IMR-90 (cell line): ENCODE measurements at regions not wholly inside any gene's neighbourhood (a gene's known extent, or its start where the extent isn't known, plus 50 kb on each side); places are given as distances from the start of the nearest gene placed in this dataset.

Source experiments
- ATAC-seq: fragments of 200-7000 bp; cut with Tn5 transposase; 2 replicates; pipeline ENCODE4 v1.9.1; 2020; ENCODE audit warnings: low read depth, mild to moderate bottlenecking, moderate library complexity
- BruUV-seq: library from RNA; stranded (reverse); fragments of 400-500 nt; replicated peaks from 2 replicates; lab custom pipeline; 2021; lab: Mats Ljungman, UMichigan
- CTCF ChIA-PET: fragments of 300-600 bp; formaldehyde crosslinking; extraction: SDS; loops from one replicate; lab custom pipeline; 2021; ENCODE audit warnings: antibody characterized with exemption; lab: Yijun Ruan, JAX
- POLR2A ChIA-PET: fragments of 300-600 bp; sonication (Branson Sonifier 250); formaldehyde crosslinking; loops from one replicate; lab custom pipeline; 2022; ENCODE audit warnings: antibody characterized with exemption; ENCODE audit not compliant: unreplicated experiment; lab: Charles Lee
- DNase-seq: peaks from one replicate; pipeline ENCODE4 v3.0.0; 2013
- H2AFZ ChIP-seq: replicated peaks from 2 replicates; pipeline ENCODE3; 2013; ENCODE audit warnings: low read length, mild to moderate bottlenecking; ENCODE audit not compliant: poor library complexity
- H2AK5ac ChIP-seq: 2 replicates; pipeline ENCODE4 v1.6.1; 2013; ENCODE audit warnings: low read depth, low read length, inconsistent platforms
- H2AK9ac ChIP-seq: replicated peaks from 2 replicates; pipeline ENCODE3; 2013; ENCODE audit warnings: mild to moderate bottlenecking, low read depth, low read length, moderate library complexity; ENCODE audit not compliant: poor library complexity
- H2BK120ac ChIP-seq: 2 replicates; pipeline ENCODE4 v1.6.1; 2013; ENCODE audit warnings: low read depth, low read length, inconsistent platforms
- H2BK15ac ChIP-seq: 3 replicates; pipeline ENCODE4 v1.6.1; 2013; ENCODE audit warnings: low read depth, low read length, inconsistent platforms
- H2BK20ac ChIP-seq: 2 replicates; pipeline ENCODE4 v1.6.1; 2013; ENCODE audit warnings: low read depth, mild to moderate bottlenecking, inconsistent platforms, low read length, moderate library complexity
- H2BK5ac ChIP-seq: 2 replicates; pipeline ENCODE4 v1.6.1; 2013; ENCODE audit warnings: mild to moderate bottlenecking, low read depth, low read length, inconsistent platforms; ENCODE audit not compliant: poor library complexity, severe bottlenecking
- H3K14ac ChIP-seq: replicated peaks from 2 replicates; pipeline ENCODE4 v1.6.1; 2013; ENCODE audit warnings: low read depth, low read length, inconsistent platforms
- H3K18ac ChIP-seq: 2 replicates; pipeline ENCODE4 v1.6.1; 2013; ENCODE audit warnings: low read depth, low read length, control low read depth
- H3K23ac ChIP-seq: 2 replicates; pipeline ENCODE4 v1.6.1; 2013; ENCODE audit warnings: low read depth, low read length, inconsistent platforms
- H3K27ac ChIP-seq: 2 replicates; pipeline ENCODE4 v1.5.1; 2013; ENCODE audit warnings: mild to moderate bottlenecking, control low read depth, low read length; ENCODE audit not compliant: insufficient read depth
- H3K27me3 ChIP-seq: 2 replicates; pipeline ENCODE4 v1.6.1; 2013; ENCODE audit warnings: low read length; ENCODE audit not compliant: control insufficient read depth, insufficient read depth
- H3K36me3 ChIP-seq: 2 replicates; pipeline ENCODE4 v1.6.1; 2013; ENCODE audit warnings: low read length, mixed read lengths; ENCODE audit not compliant: control insufficient read depth, insufficient read depth
- H3K4ac ChIP-seq: 2 replicates; pipeline ENCODE4 v1.6.1; 2013; ENCODE audit warnings: low read depth, low read length, inconsistent platforms
- H3K4me1 ChIP-seq: 2 replicates; pipeline ENCODE4 v1.6.1; 2013; ENCODE audit warnings: low read length, mixed read lengths; ENCODE audit not compliant: control insufficient read depth, insufficient read depth
- H3K4me2 ChIP-seq: 2 replicates; pipeline ENCODE4 v1.6.1; 2013; ENCODE audit warnings: low read depth, mild to moderate bottlenecking, control low read depth, low read length, moderate library complexity
- H3K4me3 ChIP-seq: 2 replicates; pipeline ENCODE4 v1.5.1; 2013; ENCODE audit warnings: low read depth, mild to moderate bottlenecking, control low read depth, low read length, moderate library complexity; ENCODE audit not compliant: insufficient read depth
- H3K56ac ChIP-seq: 2 replicates; pipeline ENCODE4 v1.6.1; 2013; ENCODE audit warnings: low read length, inconsistent platforms; ENCODE audit not compliant: insufficient read depth; ENCODE audit errors: extremely low read depth
- H3K79me1 ChIP-seq, 2 experiments: 2 replicates each; pipeline ENCODE4 v1.6.1; 2013; ENCODE audit warnings: low read length in 2 of 2, inconsistent platforms in 1 of 2, low read depth in 1 of 2
- H3K9ac ChIP-seq: 2 replicates; pipeline ENCODE4 v1.6.1; 2013; ENCODE audit warnings: low read depth, low read length, control low read depth
- H3K9me1 ChIP-seq: 2 replicates; pipeline ENCODE4 v1.6.1; 2013; ENCODE audit warnings: low read length, inconsistent platforms; ENCODE audit not compliant: insufficient read depth
- H3K9me3 ChIP-seq: 2 replicates; pipeline ENCODE4 v1.6.1; 2013; ENCODE audit warnings: low read length; ENCODE audit not compliant: control insufficient read depth, insufficient read depth
- H4K20me1 ChIP-seq: 2 replicates; pipeline ENCODE4 v1.6.1; 2013; ENCODE audit warnings: low read length, inconsistent platforms; ENCODE audit not compliant: insufficient read depth
- H4K5ac ChIP-seq: 2 replicates; pipeline ENCODE4 v1.6.1; 2013; ENCODE audit warnings: mild to moderate bottlenecking, low read depth, low read length, control low read depth
- H4K8ac ChIP-seq, 2 experiments: 2 replicates each; pipeline ENCODE4 v1.6.1; 2013; ENCODE audit warnings: low read depth in 2 of 2, low read length in 2 of 2, control low read depth in 1 of 2, inconsistent platforms in 1 of 2
- H4K91ac ChIP-seq: 2 replicates; pipeline ENCODE4 v1.6.1; 2013; ENCODE audit warnings: low read depth, low read length, inconsistent platforms; ENCODE audit not compliant: insufficient read depth
- CEBPB ChIP-seq: IDR thresholded peaks from 2 replicates; pipeline ENCODE4 v1.6.1; 2012; ENCODE audit warnings: low read depth, low read length, improper control_type of control experiment
- CHD1 ChIP-seq: IDR thresholded peaks from 2 replicates; pipeline ENCODE4 v1.6.1; 2012; ENCODE audit warnings: low read depth, low read length, improper control_type of control experiment
- FOS ChIP-seq: fragments of 150-350 bp; IDR thresholded peaks from 2 replicates; pipeline ENCODE4 v1.6.1; 2016; ENCODE audit warnings: low read depth, low read length
- MAFK ChIP-seq: IDR thresholded peaks from 2 replicates; pipeline ENCODE4 v1.6.1; 2012; ENCODE audit warnings: low read depth, low read length, improper control_type of control experiment
- MAZ ChIP-seq: IDR thresholded peaks from 2 replicates; pipeline ENCODE4 v1.6.1; 2012; ENCODE audit warnings: low read depth, mild to moderate bottlenecking, low read length, improper control_type of control experiment, moderate library complexity, borderline replicate concordance
- MXI1 ChIP-seq: IDR thresholded peaks from 2 replicates; pipeline ENCODE4 v1.6.1; 2012; ENCODE audit warnings: low read depth, mild to moderate bottlenecking, low read length, moderate library complexity, borderline replicate concordance
- NFE2L2 ChIP-seq: fragments of 150-350 bp; IDR thresholded peaks from 2 replicates; pipeline ENCODE4 v1.6.1; 2016; ENCODE audit warnings: low read depth, mild to moderate bottlenecking, low read length
- POLR2A ChIP-seq: IDR thresholded peaks from 2 replicates; pipeline ENCODE4 v1.6.1; 2012; ENCODE audit warnings: mild to moderate bottlenecking, low read depth, low read length
- RAD21 ChIP-seq: IDR thresholded peaks from 2 replicates; pipeline ENCODE4 v1.6.1; 2012; ENCODE audit warnings: low read length, improper control_type of control experiment
- RCOR1 ChIP-seq: IDR thresholded peaks from 2 replicates; pipeline ENCODE4 v1.6.1; 2012; ENCODE audit warnings: mild to moderate bottlenecking, low read length, improper control_type of control experiment; ENCODE audit not compliant: insufficient replicate concordance
- RFX5 ChIP-seq: IDR thresholded peaks from 2 replicates; pipeline ENCODE4 v1.8.0; 2012; ENCODE audit warnings: low read depth, mild to moderate bottlenecking, low read length, moderate library complexity
- WGBS, 2 experiments: methylation state at CpG; one replicate each; pipeline versions ENCODE4 v1.1.5 to v1.1.7; 2013; ENCODE audit warnings: missing lambda C conversion rate in 2 of 2; ENCODE audit not compliant: insufficient read length in 1 of 2; ENCODE audit errors: extremely low coverage in 2 of 2; 5-methylcytosine and 5-hydroxymethylcytosine counted together
- dilution Hi-C: fragments of 300-500 bp; cut with HindIII; formaldehyde crosslinking; loops from one replicate; pipeline ENCODE4 v1.14.3; 2018; ENCODE audit warnings: low sequenced_read_pairs; ENCODE audit not compliant: unreplicated experiment
- in situ Hi-C: fragments of 300-500 bp; cut with MboI; formaldehyde crosslinking; loops from 3 replicates; pipeline ENCODE4 v1.14.3; 2019; ENCODE audit warnings: low sequenced_read_pairs, inconsistent platforms, mixed read lengths
- intact Hi-C: fragments of 100-400 bp; cut with micrococcal nuclease; formaldehyde crosslinking; loops from 2 replicates; pipeline ENCODE4 v1.10.0; 2022
- TF ChIP-seq, protein P1 (sequence below): fragments of 150-350 bp; IDR thresholded peaks from 2 replicates; pipeline ENCODE4 v1.6.1; 2016; ENCODE audit warnings: low read depth, mild to moderate bottlenecking, low read length, moderate library complexity, borderline replicate concordance
- TF ChIP-seq, protein P2 (sequence below): conservative IDR thresholded peaks from 2 replicates; pipeline ENCODE4 v1.5.1; 2012; ENCODE audit warnings: mild to moderate bottlenecking, low read depth, low read length, improper control_type of control experiment

DNA sequence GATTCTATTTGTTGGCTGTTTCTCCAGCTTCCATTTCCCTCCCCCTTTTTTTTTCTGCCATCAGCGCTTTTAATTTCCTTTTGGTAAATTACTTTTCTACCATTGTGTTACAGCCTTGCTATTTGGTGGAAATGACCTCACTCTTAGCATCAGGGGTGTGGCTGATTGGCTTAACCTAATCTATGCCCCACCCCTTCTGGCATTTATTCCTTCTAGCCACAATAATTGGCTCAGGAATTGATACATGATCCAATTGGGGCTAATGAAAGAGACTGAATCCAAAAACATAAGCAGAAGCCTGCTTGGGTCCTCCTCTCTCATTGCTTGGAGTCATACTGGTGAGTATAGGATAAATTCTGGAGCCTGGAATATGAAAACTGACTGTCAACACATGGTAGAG lies 402.4 kb upstream of the LRRC4C start:
- Histone ChIP-seq H3K9me1 (no peaks in the 10 kb centered on the region), H4K8ac (no peak overlapping the region), H3K36me3 (no peaks in the 10 kb centered on the region), H3K79me1 (no peaks in the 10 kb centered on the region), H2BK5ac (no peak overlapping the region), H2BK15ac (no peak overlapping the region), H4K20me1 (no peaks in the 10 kb centered on the region), H2BK120ac (no peak overlapping the region), H2AK9ac (no peak overlapping the region), H3K9me3 (0 out of 2 replicates have a peak, but pooled peaks cover 2% of the 10 kb centered on the region), H3K14ac (no peak overlapping the region), H3K27ac (no peak overlapping the region), H2BK20ac (no peak overlapping the region), H3K23ac (no peak overlapping the region), H4K91ac (no peak overlapping the region), H3K9ac (no peak overlapping the region), H3K27me3 (no peaks in the 10 kb centered on the region), H3K18ac (no peak overlapping the region), H3K4me2 (no peak overlapping the region), H2AFZ (no peak overlapping the region), H3K4me1 (no peaks in the 10 kb centered on the region), H4K5ac (no peak overlapping the region), H3K56ac (no peak overlapping the region), H3K4ac (no peak overlapping the region), H2AK5ac (no peak overlapping the region), H3K4me3 (no peak overlapping the region)
- no TSS peak for BruUV-seq
- ATAC-seq: no peak
- DNase-seq: no peak
- CTCF ChIA-PET: no interaction called here
- no CpG with 5 or more reads among the region's 1 CpG for WGBS, 2 experiments
- intact Hi-C loops (no loop called here), dilution Hi-C loops (no loop called here), in situ Hi-C loops (no loop called here)
- POLR2A ChIA-PET: no interaction called here
- TF ChIP-seq FOS (no peak), MAFK (no peak), RFX5 (no peak), RCOR1 (no peak), POLR2A (no peak), MXI1 (no peak), CHD1 (no peak), RAD21 (no peak), MAZ (no peak), CEBPB (no peak), NFE2L2 (no peak)
- TF ChIP-seq, protein P1, sequence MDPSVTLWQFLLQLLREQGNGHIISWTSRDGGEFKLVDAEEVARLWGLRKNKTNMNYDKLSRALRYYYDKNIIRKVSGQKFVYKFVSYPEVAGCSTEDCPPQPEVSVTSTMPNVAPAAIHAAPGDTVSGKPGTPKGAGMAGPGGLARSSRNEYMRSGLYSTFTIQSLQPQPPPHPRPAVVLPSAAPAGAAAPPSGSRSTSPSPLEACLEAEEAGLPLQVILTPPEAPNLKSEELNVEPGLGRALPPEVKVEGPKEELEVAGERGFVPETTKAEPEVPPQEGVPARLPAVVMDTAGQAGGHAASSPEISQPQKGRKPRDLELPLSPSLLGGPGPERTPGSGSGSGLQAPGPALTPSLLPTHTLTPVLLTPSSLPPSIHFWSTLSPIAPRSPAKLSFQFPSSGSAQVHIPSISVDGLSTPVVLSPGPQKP: no peak
- TF ChIP-seq, protein P2, sequence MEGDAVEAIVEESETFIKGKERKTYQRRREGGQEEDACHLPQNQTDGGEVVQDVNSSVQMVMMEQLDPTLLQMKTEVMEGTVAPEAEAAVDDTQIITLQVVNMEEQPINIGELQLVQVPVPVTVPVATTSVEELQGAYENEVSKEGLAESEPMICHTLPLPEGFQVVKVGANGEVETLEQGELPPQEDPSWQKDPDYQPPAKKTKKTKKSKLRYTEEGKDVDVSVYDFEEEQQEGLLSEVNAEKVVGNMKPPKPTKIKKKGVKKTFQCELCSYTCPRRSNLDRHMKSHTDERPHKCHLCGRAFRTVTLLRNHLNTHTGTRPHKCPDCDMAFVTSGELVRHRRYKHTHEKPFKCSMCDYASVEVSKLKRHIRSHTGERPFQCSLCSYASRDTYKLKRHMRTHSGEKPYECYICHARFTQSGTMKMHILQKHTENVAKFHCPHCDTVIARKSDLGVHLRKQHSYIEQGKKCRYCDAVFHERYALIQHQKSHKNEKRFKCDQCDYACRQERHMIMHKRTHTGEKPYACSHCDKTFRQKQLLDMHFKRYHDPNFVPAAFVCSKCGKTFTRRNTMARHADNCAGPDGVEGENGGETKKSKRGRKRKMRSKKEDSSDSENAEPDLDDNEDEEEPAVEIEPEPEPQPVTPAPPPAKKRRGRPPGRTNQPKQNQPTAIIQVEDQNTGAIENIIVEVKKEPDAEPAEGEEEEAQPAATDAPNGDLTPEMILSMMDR: no peak
